SK-N-SH (cell line): ENCODE measurements at regions not wholly inside any gene's neighbourhood (a gene's known extent, or its start where the extent isn't known, plus 50 kb on each side); places are given as distances from the start of the nearest gene placed in this dataset.
"Not testable (repeated sequence)": the region's sequence is repeated elsewhere in the genome, so short reads cannot be mapped to it uniquely, and the experiment has no call there.

Source experiments
- CTCF ChIA-PET: fragments of 300-600, 350-600 bp; formaldehyde crosslinking; extraction: SDS; loops from one replicate; lab custom pipeline; 2021; lab: Yijun Ruan, JAX
- POLR2A ChIA-PET: fragments of 350-600 bp; sonication (Branson Sonifier 250); formaldehyde crosslinking; extraction: SDS; loops from one replicate; lab custom pipeline; 2020; ENCODE audit warnings: antibody characterized with exemption, inconsistent platforms; lab: Yijun Ruan, JAX
- DNase-seq: peaks from one replicate; pipeline ENCODE4 v3.0.0; 2012
- H2AFZ ChIP-seq: fragments of 200-600 bp; sonication (generic); 2 replicates; pipeline ENCODE4 v1.8.1; 2016; ENCODE audit warnings: antibody characterized with exemption, mild to moderate bottlenecking, low read depth
- H3F3A ChIP-seq: fragments of 200-600 bp; sonication (generic); replicated peaks from 2 replicates; pipeline ENCODE3; 2016; ENCODE audit warnings: antibody characterized with exemption, mild to moderate bottlenecking; ENCODE audit not compliant: insufficient read depth
- H3K27ac ChIP-seq, 2 experiments: fragments of 200-500 bp in 1 of 2; fragments of 200-600 bp in 1 of 2; sonication (Bioruptor generic) in 1 of 2; sonication (generic), shearing (Covaris generic) in 1 of 2; 2 replicates each; pipeline versions ENCODE4 v1.5.1 to v1.6.1; 2014 to 2016; ENCODE audit warnings: low read depth in 2 of 2, inconsistent platforms in 1 of 2, low read length in 1 of 2, mild to moderate bottlenecking in 1 of 2, mixed read lengths in 1 of 2
- H3K27me3 ChIP-seq: fragments of 200-600 bp; sonication (generic), shearing (Covaris generic); 2 replicates; pipeline ENCODE4 v1.6.1; 2016; ENCODE audit warnings: mixed run types; ENCODE audit not compliant: insufficient read depth
- H3K36me3 ChIP-seq, 2 experiments: fragments of 200-500 bp in 1 of 2; fragments of 200-600 bp in 1 of 2; sonication (Bioruptor generic) in 1 of 2; sonication (generic) in 1 of 2; replicated peaks in 1 of 2; 2 replicates each; pipeline versions ENCODE3 to v1.5.1; 2014 to 2016; ENCODE audit warnings: low read length in 1 of 2, mild to moderate bottlenecking in 1 of 2; ENCODE audit not compliant: insufficient read depth in 2 of 2, control insufficient read depth in 1 of 2
- H3K4me1 ChIP-seq, 2 experiments: fragments of 200-500 bp in 1 of 2; fragments of 200-600 bp in 1 of 2; sonication (Bioruptor generic) in 1 of 2; sonication (generic), shearing (Covaris generic) in 1 of 2; 2 replicates each; pipeline versions ENCODE4 v1.5.1 to v1.6.1; 2014 to 2016; ENCODE audit warnings: low read depth in 1 of 2, low read length in 1 of 2, mixed run types in 1 of 2; ENCODE audit not compliant: insufficient read depth in 2 of 2, control insufficient read depth in 1 of 2
- H3K4me2 ChIP-seq: fragments of 200-600 bp; sonication (generic), shearing (Covaris generic); 2 replicates; pipeline ENCODE4 v1.6.1; 2017; ENCODE audit warnings: mixed run types
- H3K4me3 ChIP-seq, 2 experiments: fragments of 200-500 bp in 1 of 2; fragments of 200-600 bp in 1 of 2; sonication (Bioruptor generic) in 1 of 2; sonication (generic), shearing (Covaris generic) in 1 of 2; 2 replicates each; pipeline versions ENCODE4 v1.5.1 to v1.8.1; 2014 to 2016; ENCODE audit warnings: low read depth in 2 of 2, inconsistent platforms in 1 of 2, low read length in 1 of 2, mild to moderate bottlenecking in 1 of 2, mixed read lengths in 1 of 2, moderate library complexity in 1 of 2
- H3K79me2 ChIP-seq: fragments of 200-600 bp; sonication (generic); 2 replicates; pipeline ENCODE4 v1.8.1; 2017; ENCODE audit warnings: mild to moderate bottlenecking; ENCODE audit not compliant: insufficient read depth
- H3K9ac ChIP-seq: fragments of 200-600 bp; sonication (generic); 2 replicates; pipeline ENCODE4 v1.6.1; 2017; ENCODE audit warnings: mixed run types
- H3K9me2 ChIP-seq: fragments of 200-600 bp; sonication (generic); 2 replicates; pipeline ENCODE4 v1.6.1; 2017; ENCODE audit warnings: mixed run types
- H3K9me3 ChIP-seq: fragments of 200-600 bp; sonication (generic); 2 replicates; pipeline ENCODE4 v1.6.1; 2017; ENCODE audit warnings: mixed run types, mild to moderate bottlenecking, moderate library complexity
- H4K20me1 ChIP-seq: fragments of 200-600 bp; sonication (generic); 2 replicates; pipeline ENCODE4 v1.6.1; 2017; ENCODE audit warnings: mild to moderate bottlenecking, mixed run types; ENCODE audit not compliant: insufficient read depth
- WGBS: methylation state at CpG from one replicate; pipeline ENCODE4 v1.1.6; 2017; ENCODE audit warnings: low lambda C conversion rate; 5-methylcytosine and 5-hydroxymethylcytosine counted together

- H3K36me3 ChIP-seq, H3K9me2 ChIP-seq, H3F3A ChIP-seq, H3K27ac ChIP-seq, H3K4me3 ChIP-seq, H3K9ac ChIP-seq, H2AFZ ChIP-seq, H3K4me1 ChIP-seq, H3K27me3 ChIP-seq, H3K79me2 ChIP-seq, POLR2A ChIA-PET, H4K20me1 ChIP-seq, H3K9me3 ChIP-seq, H3K4me2 ChIP-seq, CTCF ChIA-PET, DNase-seq: not testable (repeated sequence)
- WGBS, result 61% methylated on average over 4 of the region's 4 CpGs
Observed at GRCh38 chr21:13896596-13897247, 287.1 kb downstream of the POTED start.

DNA sequence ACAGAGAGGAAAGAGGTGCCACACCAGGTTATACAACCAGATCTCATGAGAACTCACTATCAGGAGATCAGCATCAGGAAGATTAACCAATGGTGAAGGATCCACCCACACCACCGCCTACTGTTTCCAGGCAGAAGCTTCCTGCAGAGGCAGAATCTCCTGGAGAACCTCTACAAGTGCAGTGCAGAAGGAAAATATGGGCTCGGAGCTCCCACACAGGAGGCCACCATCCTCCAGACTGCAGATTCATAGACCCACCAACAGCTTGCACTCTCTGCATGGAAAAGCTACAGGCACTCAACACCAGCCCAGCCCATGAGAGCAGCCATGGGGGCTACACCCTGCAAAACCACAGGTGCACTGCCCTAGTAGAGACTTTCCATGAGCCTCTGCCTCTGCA, 284.0 kb downstream of the POTED start:
- H3F3A ChIP-seq, H3K27me3 ChIP-seq, H3K4me3 ChIP-seq, H3K9me2 ChIP-seq, H3K4me1 ChIP-seq, DNase-seq, CTCF ChIA-PET, H3K27ac ChIP-seq, H3K4me2 ChIP-seq, H3K9me3 ChIP-seq, H4K20me1 ChIP-seq, H2AFZ ChIP-seq, H3K9ac ChIP-seq, H3K36me3 ChIP-seq, H3K79me2 ChIP-seq, POLR2A ChIA-PET: not testable (repeated sequence)
- 42% methylated on average over 2 of the region's 2 CpGs for WGBS

DNA sequence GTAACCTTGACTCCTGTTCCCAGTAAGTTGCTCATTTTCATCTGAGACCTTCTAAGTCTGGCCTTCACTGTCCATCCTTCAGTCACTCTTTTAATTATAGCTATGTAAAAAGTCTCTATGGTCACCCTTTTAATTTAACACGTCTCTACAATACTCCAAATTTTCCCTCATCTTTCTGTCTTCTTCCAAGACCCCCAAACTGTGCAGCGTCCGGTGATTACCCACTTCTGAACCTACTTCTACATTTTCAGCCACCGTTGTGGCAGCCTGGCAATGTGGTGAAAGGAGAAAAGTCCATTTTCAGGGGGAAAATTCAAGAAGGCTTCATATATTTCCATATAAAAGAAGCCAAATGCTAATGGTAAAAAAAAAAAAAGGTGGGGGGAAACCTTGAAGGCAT, 283.4 kb downstream of the POTED start:
- H3K79me2 ChIP-seq, POLR2A ChIA-PET, CTCF ChIA-PET, H3K9me3 ChIP-seq, H4K20me1 ChIP-seq, DNase-seq, H3K27ac ChIP-seq, H3K27me3 ChIP-seq, H3K4me3 ChIP-seq, H3K9me2 ChIP-seq, H3F3A ChIP-seq, H3K36me3 ChIP-seq, H3K4me2 ChIP-seq, H3K9ac ChIP-seq, H3K4me1 ChIP-seq, H2AFZ ChIP-seq: not testable (repeated sequence)
- 58% methylated on average over 4 of the region's 4 CpGs for WGBS

- H4K20me1 ChIP-seq, H3K4me2 ChIP-seq, H3K9ac ChIP-seq, POLR2A ChIA-PET, H3K36me3 ChIP-seq, H3K27ac ChIP-seq, H2AFZ ChIP-seq, H3K9me3 ChIP-seq, H3K9me2 ChIP-seq, H3K27me3 ChIP-seq, DNase-seq, H3F3A ChIP-seq, CTCF ChIA-PET, H3K4me3 ChIP-seq, H3K79me2 ChIP-seq, H3K4me1 ChIP-seq: not testable (repeated sequence)
- 56% methylated on average over 4 of the region's 4 CpGs for WGBS
Observed at GRCh38 chr21:13892146-13892751, 282.7 kb downstream of the POTED start.

DNA sequence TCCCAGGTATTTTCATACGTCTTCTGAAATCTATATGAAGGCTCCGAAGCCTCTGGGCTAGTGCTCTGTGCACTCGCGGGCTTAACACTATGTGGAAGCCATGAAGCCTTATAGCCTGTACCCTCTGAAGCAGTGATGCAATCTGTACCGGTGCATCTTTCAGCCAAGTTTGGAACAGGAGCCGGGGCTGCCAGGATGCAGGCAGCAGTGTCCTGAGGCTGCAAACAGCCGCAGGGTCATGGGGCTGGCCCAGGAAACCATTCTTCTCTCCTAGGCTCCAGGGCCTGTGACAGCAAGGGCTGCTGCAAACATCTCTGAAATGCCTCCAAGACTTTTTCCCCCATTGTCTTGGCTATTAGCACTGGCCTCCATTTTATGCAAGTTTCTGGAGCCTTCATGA, 279.6 kb downstream of the POTED start:
- CTCF ChIA-PET, H4K20me1 ChIP-seq, H3K27ac ChIP-seq, H3K9me3 ChIP-seq, H3K36me3 ChIP-seq, H3K27me3 ChIP-seq, H3F3A ChIP-seq, H2AFZ ChIP-seq, H3K4me2 ChIP-seq, H3K4me1 ChIP-seq, H3K79me2 ChIP-seq, H3K4me3 ChIP-seq, H3K9me2 ChIP-seq, H3K9ac ChIP-seq, POLR2A ChIA-PET, DNase-seq: not testable (repeated sequence)
- 50% methylated on average over 6 of the region's 7 CpGs for WGBS

DNA sequence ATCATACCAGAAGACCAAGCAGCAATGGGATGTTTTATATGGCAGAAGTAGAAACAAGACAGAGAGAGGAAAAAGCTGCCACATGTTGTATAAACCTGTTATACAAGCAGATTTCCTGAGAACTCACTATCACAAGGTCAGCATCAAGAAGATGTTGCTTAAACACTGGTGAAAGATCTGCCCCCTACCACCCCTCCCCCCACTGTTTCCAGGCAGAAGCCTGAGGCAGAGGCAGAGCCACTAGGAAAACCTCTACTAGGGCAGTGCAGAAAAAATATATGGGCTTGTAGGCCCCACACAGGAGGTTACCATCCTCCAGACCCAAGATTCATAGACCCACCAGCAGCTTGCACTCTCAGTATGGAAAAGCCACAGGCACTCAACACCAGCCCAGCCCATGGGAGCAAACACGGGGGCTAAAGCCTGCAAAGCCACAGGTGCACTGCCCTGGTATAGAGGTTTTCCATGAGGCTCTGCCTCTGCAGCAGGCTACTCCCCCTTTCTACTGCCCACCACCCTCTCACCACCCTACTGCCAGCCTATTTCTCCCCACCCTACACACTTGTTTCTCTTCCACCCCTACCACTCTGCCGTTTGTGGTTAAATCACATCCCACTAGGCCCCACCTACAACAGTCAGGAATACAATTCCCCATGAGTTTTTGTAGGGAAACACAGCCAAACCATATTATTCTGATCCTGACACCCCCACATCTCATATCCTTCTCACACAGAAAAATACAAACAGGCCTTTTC, 274.2 kb downstream of the POTED start:
- POLR2A ChIA-PET, H4K20me1 ChIP-seq, H3K27me3 ChIP-seq, H3K79me2 ChIP-seq, H3K27ac ChIP-seq, H3K36me3 ChIP-seq, H3F3A ChIP-seq, H3K9me2 ChIP-seq, H3K4me3 ChIP-seq, H2AFZ ChIP-seq, H3K4me1 ChIP-seq, DNase-seq, H3K9me3 ChIP-seq, CTCF ChIA-PET, H3K4me2 ChIP-seq, H3K9ac ChIP-seq: not testable (repeated sequence)
- WGBS, result 29% methylated on average over 2 of the region's 2 CpGs
